Breast epithelium (tissue), 4 donors: ENCODE measurements at regions not wholly inside any gene's neighbourhood (a gene's known extent, or its start where the extent isn't known, plus 50 kb on each side); places are given as distances from the start of the nearest gene placed in this dataset.

Experiments used
- DNase-seq, 2 donors: peaks; one replicate each; pipeline ENCODE4 v3.0.0-alpha.2; 2019; ENCODE audit warnings: low spot score in 2 of 2
- H3K27ac ChIP-seq, 2 donors: fragments of 200-600 bp; sonication (generic) in 1 of 2; one replicate each; pipeline ENCODE4 v1.5.1; 2016 to 2019; ENCODE audit warnings: mild to moderate bottlenecking in 1 of 2
- H3K27me3 ChIP-seq, 2 donors: fragments of 200-600 bp; sonication (generic) in 1 of 2; one replicate each; pipeline versions ENCODE4 v1.5.1 to v1.6.0; 2017 to 2019; ENCODE audit warnings: control low read depth in 1 of 2, mild to moderate bottlenecking in 1 of 2
- H3K36me3 ChIP-seq: fragments of 200-600 bp; one replicate; pipeline ENCODE4 v1.5.1; 2019
- H3K4me1 ChIP-seq, 2 donors: fragments of 200-600 bp; sonication (generic); one replicate each; pipeline ENCODE4 v1.5.1; 2016 to 2019; ENCODE audit warnings: control low read depth in 1 of 2
- H3K4me3 ChIP-seq, 3 donors: fragments of 200-600 bp; sonication (generic); 1 replicate in 2 of 3; 2 replicates in 1 of 3; pipeline ENCODE4 v1.5.1; 2016 to 2019; ENCODE audit warnings: mild to moderate bottlenecking in 3 of 3, moderate library complexity in 2 of 3
- H3K9me3 ChIP-seq, 2 donors: fragments of 200-600 bp; sonication (generic) in 1 of 2; one replicate each; pipeline ENCODE4 v1.5.1; 2016 to 2019; ENCODE audit warnings: control low read depth in 1 of 2
- CTCF ChIP-seq, 3 donors: fragments of 450-650 bp; IDR thresholded peaks; one replicate each; pipeline ENCODE4 v1.5.1; 2016 to 2017; ENCODE audit warnings: antibody characterized with exemption in 3 of 3, mild to moderate bottlenecking in 3 of 3, moderate library complexity in 3 of 3
- POLR2A ChIP-seq: fragments of 450-650 bp; IDR thresholded peaks from one replicate; pipeline ENCODE4 v1.6.1; 2016; ENCODE audit warnings: antibody characterized with exemption, mild to moderate bottlenecking, moderate library complexity
- POLR2AphosphoS5 ChIP-seq, 3 donors: sonication (generic); formaldehyde crosslinking; IDR thresholded peaks; one replicate each; pipeline ENCODE4 v1.6.1; 2017; ENCODE audit warnings: antibody characterized with exemption in 3 of 3
- intact Hi-C: fragments of 100-400 bp; cut with DNase I; formaldehyde crosslinking; loops from one replicate; pipeline ENCODE4 v1.15.1; 2023; ENCODE audit warnings: low total_unique reads

DNA sequence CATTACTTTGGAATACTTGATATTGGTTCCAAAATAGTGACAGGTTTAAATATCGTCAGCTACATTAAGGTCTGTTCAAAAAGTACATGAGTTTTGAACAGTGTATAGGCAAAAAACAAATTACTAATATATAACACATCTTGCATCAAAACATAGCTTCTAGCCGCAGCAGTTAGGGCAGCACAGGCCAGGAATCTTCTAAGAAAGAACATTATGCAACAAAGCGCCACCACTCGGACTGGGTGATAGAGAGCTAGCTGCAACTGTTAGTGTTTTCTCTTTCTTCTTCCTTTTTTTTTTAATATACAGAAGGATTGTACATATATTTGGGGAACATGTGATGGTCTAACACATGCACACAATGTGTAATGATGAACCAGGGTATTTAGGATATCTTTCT lies 504.5 kb downstream of the NR2F1-AS1 start:
- intact Hi-C loops: no loop called here
- Histone ChIP-seq H3K36me3 (no peaks in the 10 kb centered on the region), H3K27ac (no peak overlapping the region), H3K4me1 (no peaks in the 10 kb centered on the region), H3K9me3 (no peaks in the 10 kb centered on the region), H3K27me3 (no peaks in the 10 kb centered on the region), H3K4me3 (no peak overlapping the region)
- no peak for DNase-seq
- TF ChIP-seq POLR2A: no peak
- TF ChIP-seq CTCF (IDR thresholded peaks at IDR 0.05): no peak
- TF ChIP-seq POLR2AphosphoS5 (IDR thresholded peaks at IDR 0.05): no peak

DNA sequence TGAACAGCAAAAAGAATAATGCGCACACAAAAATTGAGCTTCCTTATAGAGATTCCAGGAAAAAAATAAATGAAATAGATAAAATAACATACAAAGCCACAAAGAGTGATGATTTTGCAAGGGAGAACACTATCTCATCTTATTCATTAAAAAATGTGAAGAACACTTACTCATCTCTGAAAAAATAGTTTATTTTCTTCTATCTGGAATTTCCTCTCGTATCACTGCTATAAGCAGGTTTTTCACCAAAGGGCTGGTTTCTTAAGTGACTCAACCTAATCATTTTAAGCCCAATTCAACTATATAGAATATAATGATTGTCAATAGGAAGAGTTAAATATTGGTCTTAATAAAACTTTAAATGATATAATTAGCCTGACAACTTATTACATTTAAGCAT lies 504.9 kb downstream of the NR2F1-AS1 start:
- no peak for TF ChIP-seq POLR2A
- TF ChIP-seq POLR2AphosphoS5 (IDR thresholded peaks at IDR 0.05): no peak
- no peak for TF ChIP-seq CTCF (IDR thresholded peaks at IDR 0.05)
- no peak for DNase-seq
- Histone ChIP-seq H3K27me3 (no peaks in the 10 kb centered on the region), H3K27ac (no peak overlapping the region), H3K9me3 (no peaks in the 10 kb centered on the region), H3K36me3 (no peaks in the 10 kb centered on the region), H3K4me3 (no peak overlapping the region), H3K4me1 (no peaks in the 10 kb centered on the region)
- intact Hi-C loops: no loop called here

DNA sequence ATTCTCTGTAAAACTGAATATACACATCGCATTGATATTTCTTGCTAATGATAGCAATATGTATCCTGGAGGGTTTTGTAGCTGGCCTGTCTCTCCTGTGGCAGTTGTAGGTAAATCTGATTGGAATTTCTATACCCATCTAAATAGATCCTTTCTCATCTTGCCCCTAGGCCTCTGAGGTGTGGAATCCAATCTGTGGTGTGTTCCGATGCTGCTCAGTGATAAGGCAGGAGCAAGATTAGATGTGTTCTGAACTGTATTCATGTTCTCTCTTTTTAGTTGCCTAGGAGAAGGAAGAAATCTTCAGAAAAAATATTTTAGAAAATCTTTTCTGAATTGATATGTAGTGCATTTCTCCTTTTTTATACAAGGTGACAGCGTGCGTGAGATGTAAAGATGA lies 507.5 kb downstream of the NR2F1-AS1 start:
- H3K27ac ChIP-seq: peak overlapping the region in 1 of 2 donors; percentile 29
- no peak overlapping the region for H3K4me3 ChIP-seq
- intact Hi-C loops: no loop called here
- TF ChIP-seq CTCF (IDR thresholded peaks at IDR 0.05) (no peak), POLR2A (no peak), POLR2AphosphoS5 (IDR thresholded peaks at IDR 0.05) (no peak)
- no peak for DNase-seq
- no peaks in the 10 kb centered on the region for H3K36me3 ChIP-seq
- H3K4me1 ChIP-seq: no peaks in the 10 kb centered on the region
- H3K9me3 ChIP-seq: no peaks in the 10 kb centered on the region
- H3K27me3 ChIP-seq: no peaks in the 10 kb centered on the region

- H3K4me3 ChIP-seq: no peak overlapping the region
- H3K4me1 ChIP-seq: no peaks in the 10 kb centered on the region
- TF ChIP-seq POLR2A: no peak
- no peak for TF ChIP-seq POLR2AphosphoS5 (IDR thresholded peaks at IDR 0.05)
- TF ChIP-seq CTCF (IDR thresholded peaks at IDR 0.05): no peak
- H3K27me3 ChIP-seq: no peaks in the 10 kb centered on the region
- H3K9me3 ChIP-seq: no peaks in the 10 kb centered on the region
- intact Hi-C loops: no loop called here
- no peaks in the 10 kb centered on the region for H3K36me3 ChIP-seq
- DNase-seq: no peak
- peak overlapping the region in 1 of 2 donors; percentile 29 for H3K27ac ChIP-seq
Observed at GRCh38 chr5:93072831-93073459, 508.1 kb downstream of the NR2F1-AS1 start.

DNA sequence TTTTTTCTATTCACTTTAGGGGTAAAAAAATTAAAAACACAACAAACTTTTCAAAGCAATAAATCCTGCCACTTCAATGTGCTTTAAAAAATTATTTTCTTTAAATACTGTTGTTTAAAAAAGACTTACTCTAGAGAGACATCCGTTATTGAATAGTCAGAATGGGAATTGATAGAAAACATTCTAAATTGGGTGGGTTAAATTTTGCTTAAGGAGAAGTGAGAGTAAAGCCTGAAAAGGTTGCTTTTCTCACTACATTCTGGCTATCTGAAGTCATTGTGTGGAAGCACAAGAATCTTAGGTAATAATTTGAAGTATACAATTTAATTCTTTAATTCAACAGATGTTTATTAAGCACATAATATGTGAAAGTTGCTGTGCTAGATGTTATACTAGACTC lies 509.3 kb downstream of the NR2F1-AS1 start:
- Histone ChIP-seq H3K9me3 (no peaks in the 10 kb centered on the region), H3K4me3 (no peak overlapping the region), H3K36me3 (no peaks in the 10 kb centered on the region), H3K27ac (no peak overlapping the region), H3K27me3 (no peaks in the 10 kb centered on the region), H3K4me1 (no peaks in the 10 kb centered on the region)
- TF ChIP-seq POLR2AphosphoS5 (IDR thresholded peaks at IDR 0.05) (no peak), CTCF (IDR thresholded peaks at IDR 0.05) (no peak), POLR2A (no peak)
- intact Hi-C loops: no loop called here
- no peak for DNase-seq
